SK-N-SH (cell line): ENCODE measurements at regions not wholly inside any gene's neighbourhood (a gene's known extent, or its start where the extent isn't known, plus 50 kb on each side); places are given as distances from the start of the nearest gene placed in this dataset.

Source experiments
- CTCF ChIA-PET: fragments of 300-600, 350-600 bp; formaldehyde crosslinking; extraction: SDS; loops from one replicate; lab custom pipeline; 2021; lab: Yijun Ruan, JAX
- POLR2A ChIA-PET: fragments of 350-600 bp; sonication (Branson Sonifier 250); formaldehyde crosslinking; extraction: SDS; loops from one replicate; lab custom pipeline; 2020; ENCODE audit warnings: antibody characterized with exemption, inconsistent platforms; lab: Yijun Ruan, JAX
- DNase-seq: peaks from one replicate; pipeline ENCODE4 v3.0.0; 2012
- H2AFZ ChIP-seq: fragments of 200-600 bp; sonication (generic); 2 replicates; pipeline ENCODE4 v1.8.1; 2016; ENCODE audit warnings: antibody characterized with exemption, mild to moderate bottlenecking, low read depth
- H3F3A ChIP-seq: fragments of 200-600 bp; sonication (generic); replicated peaks from 2 replicates; pipeline ENCODE3; 2016; ENCODE audit warnings: antibody characterized with exemption, mild to moderate bottlenecking; ENCODE audit not compliant: insufficient read depth
- H3K27ac ChIP-seq, 2 experiments: fragments of 200-500 bp in 1 of 2; fragments of 200-600 bp in 1 of 2; sonication (Bioruptor generic) in 1 of 2; sonication (generic), shearing (Covaris generic) in 1 of 2; 2 replicates each; pipeline versions ENCODE4 v1.5.1 to v1.6.1; 2014 to 2016; ENCODE audit warnings: low read depth in 2 of 2, inconsistent platforms in 1 of 2, low read length in 1 of 2, mild to moderate bottlenecking in 1 of 2, mixed read lengths in 1 of 2
- H3K27me3 ChIP-seq: fragments of 200-600 bp; sonication (generic), shearing (Covaris generic); 2 replicates; pipeline ENCODE4 v1.6.1; 2016; ENCODE audit warnings: mixed run types; ENCODE audit not compliant: insufficient read depth
- H3K36me3 ChIP-seq, 2 experiments: fragments of 200-500 bp in 1 of 2; fragments of 200-600 bp in 1 of 2; sonication (Bioruptor generic) in 1 of 2; sonication (generic) in 1 of 2; replicated peaks in 1 of 2; 2 replicates each; pipeline versions ENCODE3 to v1.5.1; 2014 to 2016; ENCODE audit warnings: low read length in 1 of 2, mild to moderate bottlenecking in 1 of 2; ENCODE audit not compliant: insufficient read depth in 2 of 2, control insufficient read depth in 1 of 2
- H3K4me1 ChIP-seq, 2 experiments: fragments of 200-500 bp in 1 of 2; fragments of 200-600 bp in 1 of 2; sonication (Bioruptor generic) in 1 of 2; sonication (generic), shearing (Covaris generic) in 1 of 2; 2 replicates each; pipeline versions ENCODE4 v1.5.1 to v1.6.1; 2014 to 2016; ENCODE audit warnings: low read depth in 1 of 2, low read length in 1 of 2, mixed run types in 1 of 2; ENCODE audit not compliant: insufficient read depth in 2 of 2, control insufficient read depth in 1 of 2
- H3K4me2 ChIP-seq: fragments of 200-600 bp; sonication (generic), shearing (Covaris generic); 2 replicates; pipeline ENCODE4 v1.6.1; 2017; ENCODE audit warnings: mixed run types
- H3K4me3 ChIP-seq, 2 experiments: fragments of 200-500 bp in 1 of 2; fragments of 200-600 bp in 1 of 2; sonication (Bioruptor generic) in 1 of 2; sonication (generic), shearing (Covaris generic) in 1 of 2; 2 replicates each; pipeline versions ENCODE4 v1.5.1 to v1.8.1; 2014 to 2016; ENCODE audit warnings: low read depth in 2 of 2, inconsistent platforms in 1 of 2, low read length in 1 of 2, mild to moderate bottlenecking in 1 of 2, mixed read lengths in 1 of 2, moderate library complexity in 1 of 2
- H3K79me2 ChIP-seq: fragments of 200-600 bp; sonication (generic); 2 replicates; pipeline ENCODE4 v1.8.1; 2017; ENCODE audit warnings: mild to moderate bottlenecking; ENCODE audit not compliant: insufficient read depth
- H3K9ac ChIP-seq: fragments of 200-600 bp; sonication (generic); 2 replicates; pipeline ENCODE4 v1.6.1; 2017; ENCODE audit warnings: mixed run types
- H3K9me2 ChIP-seq: fragments of 200-600 bp; sonication (generic); 2 replicates; pipeline ENCODE4 v1.6.1; 2017; ENCODE audit warnings: mixed run types
- H3K9me3 ChIP-seq: fragments of 200-600 bp; sonication (generic); 2 replicates; pipeline ENCODE4 v1.6.1; 2017; ENCODE audit warnings: mixed run types, mild to moderate bottlenecking, moderate library complexity
- H4K20me1 ChIP-seq: fragments of 200-600 bp; sonication (generic); 2 replicates; pipeline ENCODE4 v1.6.1; 2017; ENCODE audit warnings: mild to moderate bottlenecking, mixed run types; ENCODE audit not compliant: insufficient read depth
- CHD2 ChIP-seq: fragments of 150-350 bp; IDR thresholded peaks from 2 replicates; pipeline ENCODE4 v1.6.1; 2018; ENCODE audit warnings: low read length; ENCODE audit not compliant: partially characterized antibody
- FOSL2 ChIP-seq: IDR thresholded peaks from 2 replicates; pipeline ENCODE4 v1.4.0; 2012; ENCODE audit warnings: low read depth, mild to moderate bottlenecking, moderate library complexity, borderline replicate concordance
- FOXM1 ChIP-seq: IDR thresholded peaks from 2 replicates; pipeline ENCODE4 v1.4.0; 2012; ENCODE audit warnings: low read depth, mild to moderate bottlenecking
- IRF3 ChIP-seq: fragments of 150-350 bp; IDR thresholded peaks from 2 replicates; pipeline ENCODE4 v1.6.1; 2016; ENCODE audit warnings: mild to moderate bottlenecking, low read depth, low read length
- MEF2A ChIP-seq: IDR thresholded peaks from 2 replicates; pipeline ENCODE4 v1.4.0; 2012; ENCODE audit warnings: low read depth, borderline replicate concordance
- MXI1 ChIP-seq: IDR thresholded peaks from 2 replicates; pipeline ENCODE4 v1.6.1; 2012; ENCODE audit warnings: mild to moderate bottlenecking, low read depth, low read length, improper control_type of control experiment
- NFIC ChIP-seq: IDR thresholded peaks from 2 replicates; pipeline ENCODE4 v1.4.0; 2012; ENCODE audit warnings: borderline replicate concordance
- PBX3 ChIP-seq: IDR thresholded peaks from 2 replicates; pipeline ENCODE4; 2012
- RAD21 ChIP-seq: IDR thresholded peaks from 2 replicates; pipeline ENCODE4 v1.6.1; 2012; ENCODE audit warnings: mild to moderate bottlenecking, low read length
- RFX5 ChIP-seq: IDR thresholded peaks from 2 replicates; pipeline ENCODE4 v1.6.1; 2012; ENCODE audit warnings: mild to moderate bottlenecking, improper control_type of control experiment, low read length
- SIN3A ChIP-seq: IDR thresholded peaks from 2 replicates; pipeline ENCODE4 v1.6.1; 2012; ENCODE audit warnings: low read depth, mild to moderate bottlenecking, low read length, moderate library complexity, borderline replicate concordance
- TAF1 ChIP-seq: IDR thresholded peaks from 2 replicates; pipeline ENCODE4 v1.6.1; 2012; ENCODE audit warnings: low read depth, mild to moderate bottlenecking, low read length, moderate library complexity, borderline replicate concordance
- TCF12 ChIP-seq: IDR thresholded peaks from 2 replicates; pipeline ENCODE4 v1.4.0; 2012
- USF1 ChIP-seq: IDR thresholded peaks from 2 replicates; pipeline ENCODE4 v1.4.0; 2012; ENCODE audit warnings: low read depth, borderline replicate concordance
- YY1 ChIP-seq: IDR thresholded peaks from 2 replicates; pipeline ENCODE4 v1.4.0; 2012; ENCODE audit warnings: low read depth, mild to moderate bottlenecking
- WGBS: methylation state at CpG from one replicate; pipeline ENCODE4 v1.1.6; 2017; ENCODE audit warnings: low lambda C conversion rate; 5-methylcytosine and 5-hydroxymethylcytosine counted together

- H3K27me3 ChIP-seq: peaks cover 57% of the 10 kb centered on the region
- ChIA-PET CTCF (no interaction called here), POLR2A (no interaction called here)
- H3K4me2 ChIP-seq: no peak overlapping the region
- TF ChIP-seq SIN3A (no peak), RAD21 (no peak), USF1 (no peak), PBX3 (no peak), TAF1 (no peak), CHD2 (no peak), IRF3 (no peak)
- no peak overlapping the region for H3K9ac ChIP-seq
- WGBS: 22% methylated on average over 6 of the region's 6 CpGs
- H4K20me1 ChIP-seq: no peaks in the 10 kb centered on the region
- H3K4me1 ChIP-seq: no peaks in the 10 kb centered on the region
- no peaks in the 10 kb centered on the region for H3K36me3 ChIP-seq
- DNase-seq: no peak
- H3K9me2 ChIP-seq: no peaks in the 10 kb centered on the region
- H3K9me3 ChIP-seq: no peaks in the 10 kb centered on the region
- H3K4me3 ChIP-seq: no peak overlapping the region
- no peak overlapping the region for H2AFZ ChIP-seq
- H3F3A ChIP-seq: no peaks in the 10 kb centered on the region
- no peak overlapping the region for H3K27ac ChIP-seq
- H3K79me2 ChIP-seq: no peaks in the 10 kb centered on the region
These were observed 111.7 kb downstream of the PDGFA start for GRCh38 chr7:407721-408539.

- WGBS: 56% methylated on average over 19 of the region's 21 CpGs
- Histone ChIP-seq H3K27me3 (peaks cover 57% of the 10 kb centered on the region), H3K27ac (no peak overlapping the region), H3F3A (no peaks in the 10 kb centered on the region), H3K9me2 (no peaks in the 10 kb centered on the region), H2AFZ (no peak overlapping the region), H3K4me3 (no peak overlapping the region), H3K9me3 (no peaks in the 10 kb centered on the region), H3K4me1 (no peaks in the 10 kb centered on the region), H4K20me1 (no peaks in the 10 kb centered on the region)
- DNase-seq: peak; percentile 29
- CTCF ChIA-PET: no interaction called here
- TF ChIP-seq USF1: no peak
- no peak for TF ChIP-seq RFX5
- TF ChIP-seq TCF12: no peak
- TF ChIP-seq FOXM1: no peak
- no peak for TF ChIP-seq TAF1
- TF ChIP-seq NFIC: no peak
- no peak for TF ChIP-seq YY1
- TF ChIP-seq MXI1: no peak
- TF ChIP-seq MEF2A: no peak
- TF ChIP-seq FOSL2: no peak
- TF ChIP-seq, all 33 proteins: peak for 0
- H3K79me2 ChIP-seq: no peaks in the 10 kb centered on the region
- POLR2A ChIA-PET: no interaction called here
- no peak overlapping the region for H3K9ac ChIP-seq
- no peak overlapping the region for H3K4me2 ChIP-seq
- H3K36me3 ChIP-seq: no peaks in the 10 kb centered on the region
These were observed 110.8 kb downstream of the PDGFA start for GRCh38 chr7:408751-409311.
